OCI-LY7 (cell line): ENCODE measurements at regions not wholly inside any gene's neighbourhood (a gene's known extent, or its start where the extent isn't known, plus 50 kb on each side); places are given as distances from the start of the nearest gene placed in this dataset.

Experiments used
- BruUV-seq: library from RNA; stranded (reverse); fragments of 400-500 nt; replicated peaks from 2 replicates; lab custom pipeline; 2021; lab: Mats Ljungman, UMichigan
- CTCF ChIA-PET: fragments of 300-600 bp; sonication (Branson Sonifier 250); formaldehyde crosslinking; loops from one replicate; lab custom pipeline; 2022; ENCODE audit warnings: antibody characterized with exemption; ENCODE audit not compliant: unreplicated experiment; lab: Charles Lee
- POLR2A ChIA-PET: fragments of 300-600 bp; sonication (Branson Sonifier 250); formaldehyde crosslinking; loops from one replicate; lab custom pipeline; 2022; ENCODE audit warnings: antibody characterized with exemption; lab: Charles Lee
- DNase-seq: peaks from one replicate; pipeline ENCODE4 v3.0.0-alpha.2; 2015; ENCODE audit warnings: low spot score
- H2AFZ ChIP-seq: fragments of 200-600 bp; sonication (generic), shearing (Covaris generic); 2 replicates; pipeline ENCODE4 v1.6.1; 2014; ENCODE audit warnings: mild to moderate bottlenecking, antibody characterized with exemption, low read length, moderate library complexity
- H3K27ac ChIP-seq: fragments of 200-600 bp; sonication (generic); 2 replicates; pipeline ENCODE4 v1.5.1; 2014; ENCODE audit warnings: mixed run types, low read depth, mild to moderate bottlenecking, moderate library complexity, low read length, inconsistent platforms; ENCODE audit not compliant: poor library complexity, severe bottlenecking
- H3K36me3 ChIP-seq: fragments of 200-600 bp; sonication (generic); 2 replicates; pipeline ENCODE4 v1.6.1; 2014; ENCODE audit warnings: mild to moderate bottlenecking, antibody characterized with exemption, low read length, moderate library complexity, mixed read lengths; ENCODE audit not compliant: insufficient read depth
- H3K4me1 ChIP-seq: fragments of 200-600 bp; sonication (generic); 2 replicates; pipeline ENCODE4 v1.5.1; 2014; ENCODE audit warnings: mild to moderate bottlenecking, low read length; ENCODE audit not compliant: insufficient read depth, poor library complexity, severe bottlenecking
- H3K4me2 ChIP-seq: fragments of 200-600 bp; sonication (generic); 2 replicates; pipeline ENCODE4 v1.6.1; 2014; ENCODE audit warnings: mild to moderate bottlenecking, low read length
- H3K4me3 ChIP-seq: fragments of 200-600 bp; sonication (generic); 2 replicates; pipeline ENCODE4 v1.5.1; 2014; ENCODE audit warnings: mild to moderate bottlenecking, low read depth, low read length; ENCODE audit not compliant: poor library complexity, severe bottlenecking
- H3K79me2 ChIP-seq: fragments of 200-600 bp; sonication (generic); 2 replicates; pipeline ENCODE4 v1.6.1; 2016; ENCODE audit warnings: low read depth, mild to moderate bottlenecking, low read length, moderate library complexity, mixed read lengths; ENCODE audit not compliant: insufficient read depth
- H3K9me2 ChIP-seq: fragments of 200-600 bp; sonication (generic); 2 replicates; pipeline ENCODE4 v1.6.1; 2016; ENCODE audit warnings: mild to moderate bottlenecking, low read length, mixed read lengths; ENCODE audit not compliant: insufficient read depth
- H3K9me3 ChIP-seq: fragments of 200-600 bp; sonication (generic); 2 replicates; pipeline ENCODE4 v1.6.1; 2014; ENCODE audit warnings: mild to moderate bottlenecking, mixed run types, low read length, mixed read lengths
- H4K20me1 ChIP-seq: fragments of 200-600 bp; sonication (generic); 2 replicates; pipeline ENCODE4 v1.6.1; 2014; ENCODE audit warnings: mild to moderate bottlenecking, antibody characterized with exemption, low read length, moderate library complexity, mixed read lengths; ENCODE audit not compliant: insufficient read depth
- EZH2phosphoT487 ChIP-seq: fragments of 200-600 bp; sonication (generic); IDR thresholded peaks from 2 replicates; pipeline ENCODE4 v1.6.1; 2018; ENCODE audit warnings: low read depth, borderline replicate concordance, mild to moderate bottlenecking, mixed run types, antibody characterized with exemption, low read length, moderate library complexity, mixed read lengths
- intact Hi-C: fragments of 100-400 bp; cut with micrococcal nuclease; formaldehyde crosslinking; loops from one replicate; pipeline ENCODE4 v1.10.0; 2022; ENCODE audit not compliant: unreplicated experiment
- TF ChIP-seq, protein P1 (sequence below): fragments of 200-600 bp; sonication (generic); conservative IDR thresholded peaks from 2 replicates; pipeline ENCODE4 v1.5.1; 2014; ENCODE audit warnings: mild to moderate bottlenecking, antibody characterized with exemption, low read length, moderate library complexity, mixed read lengths

DNA sequence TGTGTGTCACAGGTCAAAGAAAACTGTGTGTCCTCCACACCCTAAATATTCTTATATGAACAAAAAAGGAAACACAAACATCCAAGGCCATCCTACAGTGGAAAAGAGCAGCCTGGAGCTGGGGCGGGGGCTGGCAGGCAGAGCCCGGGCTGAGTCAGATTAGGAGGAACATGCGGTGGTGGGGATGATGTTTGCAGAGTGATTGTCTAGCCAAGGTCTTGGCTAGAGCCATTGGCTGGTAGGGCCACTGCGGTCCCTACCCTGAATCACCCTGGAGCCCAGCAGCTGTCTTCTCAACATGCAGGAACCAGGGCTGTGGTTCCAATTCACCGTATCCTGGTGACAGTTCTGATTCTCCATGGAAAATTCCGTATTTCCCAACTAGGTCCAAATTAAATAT is 439.5 kb downstream of the FGF9 start:
- H3K79me2 ChIP-seq: no peaks in the 10 kb centered on the region
- H3K4me1 ChIP-seq: no peaks in the 10 kb centered on the region
- no peak overlapping the region for H3K4me2 ChIP-seq
- POLR2A ChIA-PET: no interaction called here
- CTCF ChIA-PET: no interaction called here
- no peaks in the 10 kb centered on the region for H3K9me2 ChIP-seq
- H3K4me3 ChIP-seq: no peak overlapping the region
- no TSS peak for BruUV-seq
- H4K20me1 ChIP-seq: no peaks in the 10 kb centered on the region
- H3K27ac ChIP-seq: no peak overlapping the region
- TF ChIP-seq, protein P1, sequence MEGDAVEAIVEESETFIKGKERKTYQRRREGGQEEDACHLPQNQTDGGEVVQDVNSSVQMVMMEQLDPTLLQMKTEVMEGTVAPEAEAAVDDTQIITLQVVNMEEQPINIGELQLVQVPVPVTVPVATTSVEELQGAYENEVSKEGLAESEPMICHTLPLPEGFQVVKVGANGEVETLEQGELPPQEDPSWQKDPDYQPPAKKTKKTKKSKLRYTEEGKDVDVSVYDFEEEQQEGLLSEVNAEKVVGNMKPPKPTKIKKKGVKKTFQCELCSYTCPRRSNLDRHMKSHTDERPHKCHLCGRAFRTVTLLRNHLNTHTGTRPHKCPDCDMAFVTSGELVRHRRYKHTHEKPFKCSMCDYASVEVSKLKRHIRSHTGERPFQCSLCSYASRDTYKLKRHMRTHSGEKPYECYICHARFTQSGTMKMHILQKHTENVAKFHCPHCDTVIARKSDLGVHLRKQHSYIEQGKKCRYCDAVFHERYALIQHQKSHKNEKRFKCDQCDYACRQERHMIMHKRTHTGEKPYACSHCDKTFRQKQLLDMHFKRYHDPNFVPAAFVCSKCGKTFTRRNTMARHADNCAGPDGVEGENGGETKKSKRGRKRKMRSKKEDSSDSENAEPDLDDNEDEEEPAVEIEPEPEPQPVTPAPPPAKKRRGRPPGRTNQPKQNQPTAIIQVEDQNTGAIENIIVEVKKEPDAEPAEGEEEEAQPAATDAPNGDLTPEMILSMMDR: no peak
- TF ChIP-seq EZH2phosphoT487: no peak
- no peak overlapping the region for H2AFZ ChIP-seq
- intact Hi-C loops: no loop called here
- H3K36me3 ChIP-seq: no peaks in the 10 kb centered on the region
- no peaks in the 10 kb centered on the region for H3K9me3 ChIP-seq
- DNase-seq: no peak

DNA sequence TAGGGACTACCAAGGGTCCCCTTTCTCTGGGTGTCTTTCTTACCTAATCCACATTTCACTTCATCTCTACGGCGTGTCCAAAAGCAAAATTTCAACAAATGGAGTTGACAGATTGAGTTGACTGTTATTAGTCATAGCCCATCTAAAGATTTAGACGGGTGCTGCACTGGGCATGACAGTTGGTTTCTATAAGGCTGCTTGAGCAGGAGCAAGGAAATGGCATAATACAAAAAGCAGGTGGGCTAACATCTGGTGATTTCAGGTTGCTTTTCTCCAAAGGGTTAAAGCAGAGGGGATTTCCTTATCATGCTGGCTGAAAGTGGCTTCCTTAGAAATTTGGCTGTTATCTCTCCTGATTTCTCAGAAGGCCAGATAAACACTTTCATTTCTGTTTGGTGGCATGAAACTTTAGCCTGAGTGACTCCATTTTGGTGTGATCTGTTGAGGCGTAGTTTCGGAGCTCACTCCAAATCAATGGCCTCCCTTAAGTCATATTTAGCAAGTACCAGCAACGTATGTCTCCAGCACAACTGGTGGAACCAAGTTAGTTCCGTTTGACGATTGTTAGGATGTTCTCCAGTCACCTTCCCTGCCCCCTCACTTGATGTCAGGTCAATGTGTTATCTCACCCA is 440.4 kb downstream of the FGF9 start:
- Histone ChIP-seq H2AFZ (no peak overlapping the region), H3K79me2 (no peaks in the 10 kb centered on the region), H3K36me3 (no peaks in the 10 kb centered on the region), H3K4me2 (no peak overlapping the region), H4K20me1 (no peaks in the 10 kb centered on the region), H3K9me3 (no peaks in the 10 kb centered on the region), H3K27ac (no peak overlapping the region), H3K9me2 (no peaks in the 10 kb centered on the region), H3K4me3 (no peak overlapping the region), H3K4me1 (no peaks in the 10 kb centered on the region)
- no peak for DNase-seq
- POLR2A ChIA-PET: no interaction called here
- intact Hi-C loops: no loop called here
- TF ChIP-seq, protein P1: no peak
- CTCF ChIA-PET: no interaction called here
- no TSS peak for BruUV-seq

DNA sequence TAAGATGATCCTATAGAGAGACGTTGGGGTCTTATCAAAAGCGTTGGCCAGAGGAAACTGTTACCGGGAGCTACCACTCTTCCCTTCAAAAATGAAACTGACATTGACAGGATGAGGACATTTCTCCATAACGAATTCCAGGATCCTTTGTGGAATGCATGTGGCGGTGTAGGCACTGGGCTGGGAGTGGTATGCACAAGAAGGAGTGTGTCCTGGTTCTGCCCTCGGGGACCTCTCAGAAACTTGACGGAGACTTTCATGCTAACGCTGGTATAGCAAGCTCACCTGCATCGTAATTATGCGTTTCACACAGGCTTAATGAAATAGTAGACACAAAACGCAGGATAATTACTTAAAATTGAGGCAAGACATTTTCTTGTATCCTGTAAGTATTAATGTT is 441.1 kb downstream of the FGF9 start:
- Histone ChIP-seq H3K36me3 (no peaks in the 10 kb centered on the region), H4K20me1 (no peaks in the 10 kb centered on the region), H3K4me1 (no peaks in the 10 kb centered on the region), H3K4me2 (no peak overlapping the region), H3K79me2 (no peaks in the 10 kb centered on the region), H3K27ac (no peak overlapping the region), H2AFZ (no peak overlapping the region), H3K9me3 (no peaks in the 10 kb centered on the region), H3K4me3 (no peak overlapping the region), H3K9me2 (no peaks in the 10 kb centered on the region)
- DNase-seq: no peak
- POLR2A ChIA-PET: no interaction called here
- TF ChIP-seq EZH2phosphoT487: no peak
- TF ChIP-seq, protein P1: no peak
- no TSS peak for BruUV-seq
- intact Hi-C loops: no loop called here
- CTCF ChIA-PET: no interaction called here
